ENCODE measurements at regions not wholly inside any gene's neighbourhood (a gene's known extent, or its start where the extent isn't known, plus 50 kb on each side); places are given as distances from the start of the nearest gene placed in this dataset.

DNA sequence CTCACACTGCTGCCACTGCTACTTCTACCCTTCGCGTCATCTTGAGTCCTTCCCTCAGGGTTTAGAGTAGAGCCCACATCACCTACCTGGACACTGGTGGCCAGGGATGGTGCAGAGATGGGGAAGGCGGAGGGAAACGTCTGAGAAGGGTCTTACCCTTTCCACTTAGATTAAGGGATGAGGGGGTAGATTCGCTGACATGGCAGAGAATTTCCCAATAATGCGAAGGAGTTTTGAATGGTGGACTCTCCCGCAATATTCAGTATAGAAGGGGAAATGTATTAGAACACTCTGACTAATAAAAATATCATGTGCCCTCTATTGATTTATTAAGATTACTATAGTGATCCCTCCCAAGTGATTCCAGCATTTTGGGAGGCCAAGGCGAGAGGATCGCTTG lies 209.5 kb upstream of the KIAA1217 start:
- no peaks in the 10 kb centered on the region for H3K36me3 ChIP-seq (ENCODE audit: insufficient read depth)
- no peak overlapping the region for H3K27ac ChIP-seq
- H3K4me3 ChIP-seq (IDR thresholded peaks at IDR 0.05; ENCODE audit: insufficient read depth, low read depth, low read length) = no peak overlapping the region
- H4K20me1 ChIP-seq (ENCODE audit: insufficient read depth) = no peaks in the 10 kb centered on the region
- H2AFZ ChIP-seq (ENCODE audit: low read depth) = no peak overlapping the region
- H3K27me3 ChIP-seq (ENCODE audit: insufficient read depth, low read depth) = no peaks in the 10 kb centered on the region
- H3K79me2 ChIP-seq (ENCODE audit: insufficient read depth, low read depth) = no peaks in the 10 kb centered on the region
- TF ChIP-seq, protein P1, sequence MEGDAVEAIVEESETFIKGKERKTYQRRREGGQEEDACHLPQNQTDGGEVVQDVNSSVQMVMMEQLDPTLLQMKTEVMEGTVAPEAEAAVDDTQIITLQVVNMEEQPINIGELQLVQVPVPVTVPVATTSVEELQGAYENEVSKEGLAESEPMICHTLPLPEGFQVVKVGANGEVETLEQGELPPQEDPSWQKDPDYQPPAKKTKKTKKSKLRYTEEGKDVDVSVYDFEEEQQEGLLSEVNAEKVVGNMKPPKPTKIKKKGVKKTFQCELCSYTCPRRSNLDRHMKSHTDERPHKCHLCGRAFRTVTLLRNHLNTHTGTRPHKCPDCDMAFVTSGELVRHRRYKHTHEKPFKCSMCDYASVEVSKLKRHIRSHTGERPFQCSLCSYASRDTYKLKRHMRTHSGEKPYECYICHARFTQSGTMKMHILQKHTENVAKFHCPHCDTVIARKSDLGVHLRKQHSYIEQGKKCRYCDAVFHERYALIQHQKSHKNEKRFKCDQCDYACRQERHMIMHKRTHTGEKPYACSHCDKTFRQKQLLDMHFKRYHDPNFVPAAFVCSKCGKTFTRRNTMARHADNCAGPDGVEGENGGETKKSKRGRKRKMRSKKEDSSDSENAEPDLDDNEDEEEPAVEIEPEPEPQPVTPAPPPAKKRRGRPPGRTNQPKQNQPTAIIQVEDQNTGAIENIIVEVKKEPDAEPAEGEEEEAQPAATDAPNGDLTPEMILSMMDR (conservative IDR thresholded peaks at IDR 0.05; ENCODE audit: low read depth, low read length) = no peak
- H3K4me1 ChIP-seq (ENCODE audit: low read depth, poor library complexity, severe bottlenecking) = no peaks in the 10 kb centered on the region
- H3K9ac ChIP-seq = no peak overlapping the region
- no peak overlapping the region for H3K4me2 ChIP-seq

DNA sequence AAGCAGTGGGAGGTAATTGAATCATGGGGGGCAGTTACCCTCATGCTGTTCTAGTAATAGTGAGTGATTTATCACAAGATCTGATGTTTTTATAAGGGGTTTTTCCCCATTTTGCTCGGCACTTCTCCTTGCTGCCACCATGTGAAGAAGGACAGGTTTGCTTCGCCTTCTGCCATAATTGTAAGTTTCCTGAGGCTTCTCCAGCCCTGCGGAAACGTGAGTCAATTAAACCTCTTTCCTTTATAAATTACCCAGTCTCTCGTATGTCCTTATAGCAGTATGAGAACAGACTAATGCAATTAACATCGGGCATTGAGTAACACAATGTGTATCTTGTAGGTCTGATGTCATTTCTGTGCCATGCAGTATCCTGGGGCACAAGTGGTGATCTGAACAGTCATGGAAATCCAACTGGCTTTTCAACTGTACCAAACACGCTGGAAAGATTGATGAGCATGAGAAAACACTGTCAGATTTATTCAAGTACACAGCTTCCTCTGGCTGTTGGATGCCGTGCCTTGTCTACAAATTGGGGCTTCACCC lies 208.6 kb upstream of the KIAA1217 start:
- H3K4me2 ChIP-seq = no peak overlapping the region
- no peaks in the 10 kb centered on the region for H3K27me3 ChIP-seq (ENCODE audit: insufficient read depth, low read depth)
- TF ChIP-seq, protein P1 (conservative IDR thresholded peaks at IDR 0.05; ENCODE audit: low read depth, low read length) = no peak
- H3K27ac ChIP-seq = no peak overlapping the region
- no peaks in the 10 kb centered on the region for H4K20me1 ChIP-seq (ENCODE audit: insufficient read depth)
- no peaks in the 10 kb centered on the region for H3K36me3 ChIP-seq (ENCODE audit: insufficient read depth)
- no peak overlapping the region for H2AFZ ChIP-seq (ENCODE audit: low read depth)
- H3K4me3 ChIP-seq (IDR thresholded peaks at IDR 0.05; ENCODE audit: insufficient read depth, low read depth, low read length) = no peak overlapping the region
- no peaks in the 10 kb centered on the region for H3K79me2 ChIP-seq (ENCODE audit: insufficient read depth, low read depth)
- H3K9ac ChIP-seq = no peak overlapping the region
- H3K4me1 ChIP-seq (ENCODE audit: low read depth, poor library complexity, severe bottlenecking) = no peaks in the 10 kb centered on the region

DNA sequence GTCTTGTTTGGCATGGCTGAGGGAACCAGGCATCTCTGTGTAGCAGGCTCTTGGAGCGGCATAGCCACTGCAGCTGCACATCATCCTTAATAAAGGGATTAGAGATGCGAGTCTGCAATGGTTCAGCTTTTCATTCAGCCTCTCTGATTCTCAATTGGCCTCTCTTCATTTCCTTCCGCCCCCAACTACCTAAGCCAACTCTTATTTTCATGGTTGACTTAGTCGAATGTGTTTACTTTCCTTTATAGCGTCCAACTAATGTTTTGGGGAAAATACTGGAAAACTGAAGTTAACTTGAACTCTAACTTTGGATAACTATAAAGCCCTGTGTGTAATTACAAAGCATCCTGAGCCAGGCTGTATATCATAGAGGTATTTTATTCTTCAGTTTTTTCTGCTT lies 202.2 kb upstream of the KIAA1217 start:
- Histone ChIP-seq H3K79me2 (ENCODE audit: insufficient read depth, low read depth) (no peaks in the 10 kb centered on the region), H4K20me1 (ENCODE audit: insufficient read depth) (no peaks in the 10 kb centered on the region), H3K9ac (no peak overlapping the region), H3K27me3 (ENCODE audit: insufficient read depth, low read depth) (no peaks in the 10 kb centered on the region), H3K36me3 (ENCODE audit: insufficient read depth) (no peaks in the 10 kb centered on the region), H3K4me2 (no peak overlapping the region), H3K27ac (no peak overlapping the region), H2AFZ (ENCODE audit: low read depth) (no peak overlapping the region), H3K4me3 (IDR thresholded peaks at IDR 0.05; ENCODE audit: insufficient read depth, low read depth, low read length) (no peak overlapping the region), H3K4me1 (ENCODE audit: low read depth, poor library complexity, severe bottlenecking) (no peaks in the 10 kb centered on the region)
- TF ChIP-seq, protein P1 (conservative IDR thresholded peaks at IDR 0.05; ENCODE audit: low read depth, low read length) = no peak

DNA sequence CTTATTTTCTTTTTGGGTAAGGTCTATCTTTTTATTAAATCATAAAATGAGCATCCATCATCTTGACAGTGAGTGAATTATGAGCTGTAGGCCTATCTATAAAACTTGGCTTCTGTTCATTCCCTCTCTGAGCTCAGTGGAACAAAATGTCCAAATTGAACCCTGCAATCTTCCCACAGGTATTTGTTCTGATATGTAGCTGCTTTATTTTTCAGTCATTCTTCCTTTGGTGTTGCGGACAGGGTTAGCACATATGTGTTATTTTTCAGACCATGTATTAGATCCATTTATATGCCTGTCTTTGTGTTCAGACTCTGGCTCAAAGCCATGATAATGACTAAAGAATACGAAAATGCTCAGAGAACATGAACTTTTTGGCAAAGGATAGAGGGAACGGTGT lies 201.6 kb upstream of the KIAA1217 start:
- Histone ChIP-seq H2AFZ (ENCODE audit: low read depth) (no peak overlapping the region), H3K27ac (no peak overlapping the region), H3K79me2 (ENCODE audit: insufficient read depth, low read depth) (no peaks in the 10 kb centered on the region)

More for the DNA sequence above, 201.6 kb upstream of the KIAA1217 start:
- H3K9ac ChIP-seq = no peak overlapping the region
- TF ChIP-seq, protein P1 (conservative IDR thresholded peaks at IDR 0.05; ENCODE audit: low read depth, low read length) = no peak
- no peaks in the 10 kb centered on the region for H4K20me1 ChIP-seq (ENCODE audit: insufficient read depth)
- no peak overlapping the region for H3K4me3 ChIP-seq (IDR thresholded peaks at IDR 0.05; ENCODE audit: insufficient read depth, low read depth, low read length)
- H3K4me1 ChIP-seq (ENCODE audit: low read depth, poor library complexity, severe bottlenecking) = no peaks in the 10 kb centered on the region
- H3K27me3 ChIP-seq (ENCODE audit: insufficient read depth, low read depth) = no peaks in the 10 kb centered on the region
- H3K4me2 ChIP-seq = no peak overlapping the region
- no peaks in the 10 kb centered on the region for H3K36me3 ChIP-seq (ENCODE audit: insufficient read depth)

Data from KMS-11 (cell line).